Stimulated activated CD4-positive, alpha-beta T cell treated with anti-CD3 and anti-CD28 coated beads, TNF-alpha, amount 100 ng/mL, for 24 hours (primary cell): ENCODE measurements at regions not wholly inside any gene's neighbourhood (a gene's known extent, or its start where the extent isn't known, plus 50 kb on each side); places are given as distances from the start of the nearest gene placed in this dataset.
"Not testable (repeated sequence)": the region's sequence is repeated elsewhere in the genome, so short reads cannot be mapped to it uniquely, and the experiment has no call there.

ENCODE experiments used
- DNase-seq, 3 experiments: peaks; one replicate each; pipeline ENCODE4 v3.0.0-alpha.2; 2020; ENCODE audit warnings: low read depth in 3 of 3

DNA sequence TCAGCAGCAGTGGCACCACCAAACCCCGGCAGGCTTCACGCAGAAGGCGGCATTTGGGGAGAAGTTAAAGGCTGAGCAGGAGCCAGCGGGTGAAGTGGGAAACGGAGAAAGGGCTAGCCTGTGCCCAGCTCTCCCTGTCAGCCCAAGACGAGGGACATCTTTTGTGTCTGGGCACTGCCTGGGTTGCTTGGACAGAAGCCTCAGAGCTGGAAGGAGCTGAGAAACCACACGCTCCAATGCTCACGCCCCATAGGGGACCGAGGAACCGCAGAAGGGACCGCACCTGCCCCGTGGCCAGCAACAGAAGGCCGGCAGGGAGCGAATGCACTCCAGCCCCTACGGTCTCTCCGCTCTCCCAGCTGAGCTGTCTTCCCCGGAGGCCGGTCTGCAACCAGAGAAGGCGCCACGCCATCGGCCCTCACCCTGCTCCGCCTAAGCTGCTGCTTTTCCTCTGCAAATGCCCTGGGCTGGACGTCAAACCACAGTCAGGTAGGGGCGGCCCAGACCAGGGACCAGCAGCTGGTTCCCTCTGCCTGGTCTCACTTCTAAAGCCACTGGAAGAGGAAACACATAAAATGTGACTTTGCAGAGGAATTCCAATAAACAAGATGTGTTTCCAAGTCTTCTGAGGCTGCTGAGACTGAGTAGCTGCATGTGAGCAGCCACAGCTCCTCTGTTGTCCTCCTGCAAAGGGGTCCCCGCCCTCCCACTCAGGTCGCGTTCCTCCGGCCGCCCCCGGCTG is 182.4 kb upstream of the ZNF469 start:
- DNase-seq, result not testable (repeated sequence)

DNA sequence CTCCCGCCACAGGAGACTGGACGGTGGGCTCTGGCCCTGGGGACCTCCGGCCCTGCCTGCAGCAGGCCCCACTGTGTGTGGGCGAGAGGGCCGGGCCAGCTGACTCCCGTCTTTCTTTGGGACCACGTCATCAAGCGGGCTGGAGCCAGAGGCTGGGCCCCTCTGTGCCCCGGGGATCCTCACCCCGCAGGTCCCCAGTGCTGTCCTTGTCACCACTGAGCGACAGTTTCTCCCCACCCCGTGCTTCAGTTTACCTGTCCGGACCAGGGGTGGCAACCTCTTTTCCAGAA is 181.9 kb upstream of the ZNF469 start:
- DNase-seq, result no peak

DNA sequence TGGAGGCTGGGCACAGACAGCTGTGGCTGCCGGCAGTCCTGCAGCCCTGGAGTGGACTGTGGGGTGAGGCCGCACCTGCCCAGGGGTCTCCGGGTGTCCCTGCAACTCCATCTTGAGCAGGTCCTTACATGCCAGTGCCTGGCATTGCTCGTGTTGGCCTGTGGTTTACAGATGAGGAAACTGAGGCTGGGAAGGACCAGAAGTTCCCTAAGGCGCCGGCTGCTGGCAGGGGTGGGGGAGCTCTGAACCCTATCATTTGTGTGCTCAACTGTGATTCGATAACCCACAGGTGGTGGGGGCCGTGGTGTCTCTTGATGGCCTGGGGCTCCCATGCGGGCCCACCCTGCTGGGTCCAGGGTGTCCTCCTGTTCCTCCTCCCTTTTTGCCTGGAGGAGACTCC is 181.1 kb upstream of the ZNF469 start:
- DNase-seq, result not testable (repeated sequence)

DNA sequence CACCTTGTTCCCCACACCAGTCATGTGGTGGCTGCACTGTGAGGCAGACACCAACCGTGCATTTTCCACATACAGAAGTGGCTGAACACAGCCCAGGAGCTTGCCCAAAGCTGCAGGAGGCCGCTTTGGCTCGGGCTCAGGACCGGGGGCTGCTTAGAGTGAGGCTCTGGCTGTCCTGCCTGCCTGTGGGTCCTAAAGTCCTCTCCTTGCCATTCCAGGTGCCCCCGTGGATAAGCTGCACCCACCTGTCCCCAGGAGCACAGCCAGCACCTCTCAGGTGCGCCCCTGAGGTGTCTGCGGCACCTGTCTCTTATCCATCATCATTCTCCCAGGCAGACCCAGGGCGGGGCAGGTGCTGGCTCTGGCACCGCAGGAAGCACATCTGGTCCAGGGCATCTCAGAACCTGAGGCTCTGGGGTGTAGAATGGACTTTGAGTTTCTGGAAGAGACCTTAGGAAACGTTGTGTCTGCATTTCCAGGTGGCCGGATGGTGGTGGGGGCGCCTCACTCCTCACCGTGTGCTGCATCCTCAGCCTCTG is 180.5 kb upstream of the ZNF469 start:
- DNase-seq, result no peak

DNA sequence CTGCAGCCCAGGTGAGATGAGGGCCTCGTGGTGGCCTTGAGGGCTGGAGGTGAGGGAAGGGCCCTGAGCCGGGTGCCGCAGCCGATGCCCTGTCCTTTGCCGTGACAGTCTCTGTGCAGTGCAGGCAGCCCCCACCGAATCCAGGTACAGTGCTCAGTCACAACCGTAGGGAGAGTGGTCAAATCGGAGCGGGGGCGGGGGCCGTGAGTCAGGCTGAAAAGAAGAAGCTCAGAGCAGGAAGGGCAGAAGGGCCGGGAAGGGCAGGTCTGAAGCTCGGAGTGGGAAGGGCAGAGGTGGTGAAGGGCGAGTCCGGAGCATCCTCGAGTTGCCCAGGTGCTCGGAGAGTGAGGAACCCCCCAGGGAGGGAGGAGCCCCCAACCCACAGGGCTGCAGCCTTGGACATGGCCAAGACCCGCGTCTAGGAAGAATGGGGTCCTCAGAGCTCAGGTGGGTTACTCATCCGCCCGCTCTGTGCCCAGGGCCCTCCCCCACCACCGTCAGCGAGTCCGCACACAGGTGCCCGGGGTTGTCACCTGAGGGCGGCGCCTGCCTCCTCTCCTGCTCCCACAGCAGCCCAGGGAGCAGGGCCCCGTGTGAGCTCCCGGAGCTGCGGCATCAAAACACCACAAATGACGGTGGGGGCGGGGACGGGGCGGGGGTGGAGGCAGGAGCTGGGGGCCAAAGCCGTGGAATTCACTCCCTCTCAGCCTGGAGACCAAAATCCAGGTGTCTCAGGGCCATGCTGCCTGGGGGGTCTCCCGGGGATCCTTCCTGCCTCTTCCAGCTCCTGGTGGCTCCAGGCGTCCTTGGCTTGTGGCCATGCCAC is 179.7 kb upstream of the ZNF469 start:
- DNase-seq, result not testable (repeated sequence)

DNA sequence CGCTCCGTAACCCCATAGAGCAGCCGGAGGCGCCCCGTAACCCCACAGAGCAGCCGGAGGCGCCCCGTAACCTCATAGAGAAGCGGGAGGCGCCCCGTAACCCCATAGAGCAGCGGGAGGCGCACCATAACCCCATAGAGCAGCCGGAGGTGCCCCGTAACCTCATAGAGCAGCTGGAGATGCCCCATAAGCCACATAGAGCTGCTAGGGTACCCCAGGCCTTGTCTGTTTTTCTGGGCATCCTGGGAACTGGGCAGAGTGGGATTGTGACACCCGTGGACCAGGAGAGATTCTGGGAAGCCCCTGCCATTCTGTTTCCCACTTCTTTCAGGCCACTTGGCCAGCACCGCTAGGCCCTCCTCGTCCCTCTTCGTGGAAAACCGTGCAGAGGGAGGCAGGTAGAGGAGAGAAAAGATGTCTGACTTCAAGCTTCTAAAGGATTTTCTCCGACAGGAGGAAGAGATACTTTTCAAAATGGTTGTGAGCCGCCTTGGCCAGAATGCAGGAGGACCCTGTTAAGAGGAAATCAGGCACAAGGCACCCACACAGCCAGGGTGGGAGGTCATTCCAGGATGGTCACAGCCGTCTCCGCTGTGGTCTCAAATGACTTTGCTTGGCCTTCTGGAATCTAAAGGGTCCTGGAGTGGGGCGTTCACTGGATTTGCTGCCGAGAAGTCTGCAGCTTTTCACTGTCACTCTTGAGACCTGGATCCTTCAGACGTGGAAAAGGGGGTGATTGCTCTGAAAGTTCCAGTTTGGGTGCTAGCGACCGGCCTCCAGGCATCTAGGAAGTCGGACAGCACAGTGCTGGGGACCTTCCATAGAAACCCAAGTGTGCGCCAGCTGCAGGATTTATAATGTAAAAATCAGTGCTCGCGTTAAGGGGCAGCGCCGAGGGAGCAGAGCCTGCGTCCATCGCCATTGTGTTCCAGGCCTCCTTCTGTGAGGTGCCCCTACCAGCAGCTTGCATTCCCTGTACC is 178.3 kb upstream of the ZNF469 start:
- not testable (repeated sequence) for DNase-seq

DNA sequence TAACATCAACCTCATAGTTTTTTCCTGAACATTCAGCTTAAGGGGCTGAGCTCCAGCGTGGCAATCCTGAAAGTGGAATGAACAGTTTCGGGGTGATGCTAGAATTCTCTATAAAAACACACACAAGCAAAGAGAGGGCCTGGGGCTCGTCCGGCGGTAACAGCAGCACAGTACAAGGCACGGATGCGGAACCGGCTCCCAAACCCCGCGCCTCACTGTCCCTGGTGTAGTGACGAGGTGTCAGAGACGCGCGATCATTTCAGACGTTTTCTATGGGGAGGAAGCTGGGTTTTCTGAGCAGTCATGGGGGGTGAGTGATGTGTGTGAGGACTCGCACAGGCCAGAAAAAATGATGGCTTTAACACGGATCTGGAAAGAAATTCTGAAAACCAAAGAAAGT is 177.3 kb upstream of the ZNF469 start:
- DNase-seq, result not testable (repeated sequence)

DNA sequence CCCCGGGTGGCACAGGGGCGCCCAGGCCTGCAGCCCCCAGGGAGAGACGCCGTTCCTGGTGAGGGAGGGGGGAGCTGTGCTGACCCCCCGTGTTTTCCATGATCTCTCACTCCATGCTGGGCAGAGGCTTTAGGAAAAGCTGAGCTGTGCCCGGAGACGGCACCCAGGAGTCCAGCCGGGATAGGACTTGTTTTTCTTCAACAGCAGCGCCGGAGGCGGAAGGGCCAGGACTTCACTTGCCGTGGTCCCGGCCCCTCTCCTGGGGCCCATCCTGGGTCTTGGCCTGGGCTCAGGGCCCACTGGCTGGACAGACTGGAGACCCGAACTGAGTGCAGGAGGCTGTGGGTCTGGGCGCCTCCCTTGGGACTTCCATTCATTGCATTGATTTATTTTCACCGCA is 176.8 kb upstream of the ZNF469 start:
- DNase-seq, result not testable (repeated sequence)

DNA sequence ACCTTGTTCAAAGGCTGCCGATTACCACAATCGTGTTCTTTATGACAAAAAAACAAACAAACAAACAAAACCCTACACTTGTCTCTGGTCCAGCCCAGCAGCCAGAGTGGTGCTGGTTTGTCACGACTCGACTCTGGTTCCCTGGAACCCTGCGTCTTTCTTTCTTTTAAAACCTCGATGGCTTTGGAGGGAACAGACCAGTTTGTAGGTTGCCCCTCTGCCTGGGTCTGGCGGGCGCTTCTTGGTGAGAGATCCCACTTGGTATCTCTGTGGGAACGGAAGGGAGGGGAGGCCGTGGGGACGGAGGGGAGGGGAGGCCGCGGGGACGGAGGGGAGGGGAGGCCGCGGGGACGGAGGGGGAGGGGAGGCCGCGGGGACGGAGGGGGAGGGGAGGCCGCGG is 176.2 kb upstream of the ZNF469 start:
- not testable (repeated sequence) for DNase-seq

DNA sequence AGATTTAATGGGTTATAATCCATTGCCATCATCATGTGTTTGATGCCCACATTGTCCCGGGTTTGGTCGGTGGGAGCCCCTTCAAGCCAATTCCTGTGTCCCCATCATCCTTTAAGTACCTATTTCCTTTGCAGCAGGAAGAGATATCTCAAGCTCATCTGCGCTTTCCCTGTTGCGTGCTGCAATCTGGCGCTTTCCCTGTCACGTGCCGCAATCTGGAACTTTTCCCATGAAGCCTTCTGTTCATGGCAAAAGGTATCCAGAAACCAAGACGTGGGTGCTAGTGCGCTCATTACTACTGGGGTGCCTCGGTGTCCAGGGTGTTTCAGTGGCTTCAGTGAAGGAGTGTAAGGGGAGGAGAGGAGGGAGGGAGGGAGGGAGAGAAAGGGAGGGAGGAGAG is 174.6 kb upstream of the ZNF469 start:
- DNase-seq, result no peak

DNA sequence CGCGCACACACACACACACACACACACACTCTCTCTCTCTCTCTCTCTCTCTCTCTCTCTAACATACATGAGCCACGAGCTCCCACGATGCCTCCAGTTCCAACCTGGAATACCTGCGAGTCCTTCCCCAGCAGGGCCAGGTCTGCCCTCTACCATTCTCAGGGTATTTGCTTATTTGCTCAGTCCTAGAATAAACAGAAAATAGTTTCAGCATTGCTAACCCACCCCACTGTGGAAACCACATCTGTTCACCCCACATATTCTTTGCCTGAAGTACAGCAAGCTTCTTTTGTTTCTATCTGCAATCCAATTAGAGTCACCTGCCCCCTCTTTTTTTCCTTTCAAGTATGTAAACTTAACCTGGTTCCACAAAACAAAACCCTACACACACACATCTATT is 174.0 kb upstream of the ZNF469 start:
- not testable (repeated sequence) for DNase-seq

DNA sequence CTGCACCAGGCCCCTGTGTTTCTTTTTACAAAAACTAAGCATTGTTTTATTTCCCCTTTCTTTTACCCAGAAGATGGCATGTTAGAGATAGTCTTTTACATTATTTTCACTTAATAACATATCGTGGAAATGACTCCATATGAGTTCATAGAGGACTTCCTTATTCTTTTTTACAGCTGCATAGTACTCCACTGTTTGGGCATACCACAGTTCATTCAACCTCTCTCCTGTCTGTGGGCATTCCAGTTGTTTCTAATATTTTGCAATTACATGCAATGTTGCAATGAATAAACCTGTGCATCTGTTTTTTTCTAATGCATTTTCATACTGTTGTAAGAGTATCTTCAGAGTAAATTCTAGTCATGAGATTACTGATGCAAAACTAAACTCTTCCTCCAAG is 173.2 kb upstream of the ZNF469 start:
- DNase-seq, result not testable (repeated sequence)

DNA sequence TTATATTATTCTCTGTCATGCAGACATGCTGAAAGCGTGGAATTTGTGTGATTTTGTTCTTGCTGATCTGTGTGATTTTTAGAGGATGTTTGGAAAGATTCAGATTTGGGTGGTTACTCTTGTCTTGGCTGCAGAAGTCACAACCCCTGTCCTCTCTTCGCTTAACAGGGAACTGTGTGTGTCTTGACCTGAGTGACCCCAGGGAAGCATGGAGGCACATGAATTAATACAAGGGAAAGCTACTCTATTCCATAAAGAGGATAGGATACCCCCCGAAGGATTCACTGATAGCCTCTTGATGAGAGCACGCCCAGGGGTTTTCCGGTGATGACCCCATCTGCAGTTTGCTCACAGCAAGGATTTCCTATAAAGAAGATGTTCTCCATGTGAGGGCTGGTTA is 168.8 kb upstream of the ZNF469 start:
- not testable (repeated sequence) for DNase-seq

DNA sequence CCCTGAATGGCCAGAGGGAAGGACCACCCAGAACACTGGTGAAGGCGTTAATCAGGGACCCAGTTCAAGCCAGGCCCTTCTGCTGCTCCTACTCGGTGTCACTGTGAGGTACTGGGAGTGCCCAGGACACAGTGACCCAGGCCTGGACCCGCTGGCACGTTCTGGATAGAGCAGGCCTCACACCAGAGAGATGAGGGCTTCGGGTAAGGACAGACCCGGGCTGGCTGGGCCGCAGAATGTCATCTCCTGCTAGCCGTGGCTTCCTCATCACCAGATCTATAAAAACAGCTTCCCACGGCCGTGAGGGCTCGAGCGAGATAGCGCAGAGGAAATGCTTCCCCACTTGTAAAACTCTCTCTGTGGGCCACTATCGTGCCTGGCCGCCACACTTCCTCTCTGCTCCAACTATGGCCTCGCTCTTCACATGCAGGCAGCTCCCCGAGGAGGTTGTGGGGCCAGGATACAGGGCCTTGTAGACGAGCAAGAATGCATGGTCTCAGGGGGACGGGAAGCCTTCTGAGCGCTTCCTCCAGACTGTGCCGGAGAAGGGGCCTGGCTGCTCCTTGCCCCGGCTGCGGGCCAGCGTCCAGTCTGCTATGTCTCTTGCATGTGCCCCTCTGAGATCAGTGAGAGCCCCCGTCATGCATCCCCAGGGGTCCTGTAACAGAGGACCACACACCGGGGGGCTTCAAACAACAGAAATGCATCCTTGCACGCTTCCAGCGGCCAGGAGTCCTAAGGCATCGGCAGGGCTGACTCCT is 161.6 kb upstream of the ZNF469 start:
- DNase-seq, result not testable (repeated sequence)

DNA sequence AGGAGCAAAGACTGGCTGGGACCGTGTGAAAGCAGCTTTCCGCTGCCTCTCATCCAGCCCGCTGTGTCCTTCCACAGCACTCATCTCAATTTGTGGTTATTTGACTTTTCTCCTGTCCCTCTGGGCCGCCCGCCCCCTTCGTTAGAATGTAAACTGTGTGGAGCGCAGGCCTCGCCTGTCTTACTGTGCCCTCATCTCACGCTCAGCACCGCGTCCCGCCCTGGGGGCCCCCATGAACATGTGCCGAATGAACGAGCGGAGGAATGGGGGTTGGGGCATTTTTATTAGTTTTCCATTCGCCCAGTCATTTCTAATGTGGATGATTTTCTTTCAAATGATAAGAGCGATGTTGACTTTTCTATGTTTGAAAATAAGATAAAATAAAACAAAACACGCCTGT is 159.1 kb upstream of the ZNF469 start:
- DNase-seq, result not testable (repeated sequence)

DNA sequence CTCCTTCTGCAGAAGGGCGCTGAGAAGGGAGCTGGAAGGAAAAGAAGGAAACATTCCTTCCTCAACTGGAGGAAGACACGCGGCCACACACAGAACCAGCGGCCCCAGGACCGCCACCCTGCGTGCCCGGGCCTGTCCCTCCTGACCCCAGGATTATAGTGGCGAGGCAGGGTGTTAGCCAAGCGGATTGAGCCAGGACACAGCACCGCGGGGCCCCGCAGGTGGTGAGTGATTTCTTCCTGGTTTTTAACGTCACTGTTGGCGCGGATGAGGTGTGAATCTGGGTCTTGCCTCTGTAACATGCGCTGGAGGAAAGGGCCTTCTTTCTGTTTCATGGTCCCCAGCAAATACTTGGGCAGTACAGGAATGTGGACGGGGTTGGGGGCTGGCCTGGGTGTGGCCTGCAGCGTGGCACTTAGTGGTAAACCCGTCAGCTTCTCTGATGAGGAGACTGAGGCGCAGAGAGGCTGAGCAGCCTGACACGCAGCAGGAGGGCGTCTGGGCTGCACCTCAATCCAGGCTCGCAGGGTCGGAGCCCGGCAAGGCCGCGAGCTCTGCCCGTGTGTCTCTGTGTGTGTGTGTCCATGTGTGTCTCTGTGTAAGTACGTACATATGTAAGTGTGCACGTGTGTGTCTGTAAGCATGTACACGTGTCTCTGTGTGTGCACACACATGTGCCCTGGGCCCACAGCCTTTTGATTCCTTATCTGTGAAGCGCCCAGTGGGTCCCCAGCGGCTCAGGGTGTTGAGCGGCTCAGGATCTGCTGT is 158.4 kb upstream of the ZNF469 start:
- not testable (repeated sequence) for DNase-seq

DNA sequence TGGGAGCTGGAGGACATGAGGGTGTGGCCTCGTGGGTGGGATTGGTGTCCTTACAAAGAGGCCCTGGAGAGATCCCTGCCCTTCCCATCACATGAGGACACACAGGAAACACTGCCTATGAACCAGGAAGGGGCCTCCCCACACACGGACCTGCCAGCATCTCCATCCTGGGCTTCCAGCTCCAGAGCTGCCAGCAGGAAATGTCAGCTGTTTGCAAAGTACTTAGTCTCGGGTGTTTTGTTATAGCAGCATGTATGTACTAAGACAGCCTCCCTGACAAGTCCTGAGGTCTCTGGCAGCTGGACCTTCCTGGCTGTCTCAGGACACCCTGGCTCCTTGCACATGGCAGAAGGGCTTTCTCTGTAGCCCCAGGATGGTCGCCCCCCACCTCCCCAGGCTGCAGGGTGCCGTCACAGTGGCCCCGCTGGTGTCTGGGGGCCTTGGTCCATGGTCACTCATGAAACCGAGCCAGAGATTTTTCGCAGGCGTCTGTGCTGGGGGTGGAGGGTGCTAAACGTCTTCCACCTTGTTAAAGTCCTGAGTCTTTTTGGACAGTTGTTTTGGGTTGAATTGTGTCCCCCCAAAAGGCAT is 157.0 kb upstream of the ZNF469 start:
- DNase-seq, result not testable (repeated sequence)

DNA sequence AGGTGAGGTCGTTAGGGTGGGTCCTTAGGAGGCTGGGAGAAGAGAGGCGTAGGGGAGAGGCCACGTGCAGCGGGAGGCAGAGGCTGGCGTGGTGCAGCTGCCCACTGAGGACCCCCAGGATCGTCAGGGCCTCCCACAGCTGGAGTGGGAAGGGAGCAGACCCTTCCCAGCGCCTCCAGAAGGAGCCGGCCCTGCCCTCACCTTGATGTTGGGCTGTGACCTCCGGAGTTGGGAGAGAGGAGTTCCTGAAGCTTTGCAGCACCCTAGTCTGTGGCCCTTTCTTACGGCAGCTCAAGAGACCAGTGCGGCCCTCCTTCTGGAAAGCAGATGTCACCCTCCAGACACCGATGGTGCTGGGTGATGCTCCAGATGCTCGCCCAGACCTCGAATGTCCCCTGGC is 156.5 kb upstream of the ZNF469 start:
- DNase-seq, result not testable (repeated sequence)

DNA sequence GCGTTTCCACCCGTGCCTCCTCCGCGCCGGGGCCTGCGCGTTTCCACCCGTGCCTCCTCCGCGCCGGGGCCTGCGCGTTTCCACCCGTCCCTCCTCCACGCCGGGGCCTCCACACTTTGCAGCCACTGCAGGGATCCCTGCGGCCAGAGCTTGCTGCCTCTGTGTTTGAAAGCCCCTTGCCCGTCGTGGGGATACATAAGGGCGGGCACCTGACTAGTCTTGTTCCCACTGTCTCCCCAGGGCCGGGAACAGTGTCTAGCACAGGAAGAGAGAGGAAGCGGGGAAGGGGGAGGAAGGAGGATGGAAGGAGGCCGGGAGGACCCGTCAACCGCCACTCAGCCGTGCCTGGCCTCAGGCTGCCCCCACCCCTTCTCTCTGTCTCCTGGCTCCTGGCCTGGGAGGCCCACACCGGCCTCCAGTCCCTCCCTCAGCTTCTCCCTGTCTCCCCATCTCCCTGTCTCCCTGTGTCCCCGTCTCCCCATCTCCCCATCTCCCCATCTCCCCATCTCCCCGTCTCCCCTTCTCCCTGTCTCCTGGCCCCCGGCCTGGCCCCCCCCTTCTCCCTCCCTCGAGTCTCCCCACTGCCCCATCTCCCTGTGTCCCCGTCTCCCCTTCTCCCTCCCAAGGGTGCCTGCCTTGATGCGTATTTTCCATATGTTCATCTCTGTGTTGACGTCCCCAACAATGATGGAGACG is 155.6 kb upstream of the ZNF469 start:
- DNase-seq, result not testable (repeated sequence)
